ENCODE measurements at regions not wholly inside any gene's neighbourhood (a gene's known extent, or its start where the extent isn't known, plus 50 kb on each side); places are given as distances from the start of the nearest gene placed in this dataset.

DNA sequence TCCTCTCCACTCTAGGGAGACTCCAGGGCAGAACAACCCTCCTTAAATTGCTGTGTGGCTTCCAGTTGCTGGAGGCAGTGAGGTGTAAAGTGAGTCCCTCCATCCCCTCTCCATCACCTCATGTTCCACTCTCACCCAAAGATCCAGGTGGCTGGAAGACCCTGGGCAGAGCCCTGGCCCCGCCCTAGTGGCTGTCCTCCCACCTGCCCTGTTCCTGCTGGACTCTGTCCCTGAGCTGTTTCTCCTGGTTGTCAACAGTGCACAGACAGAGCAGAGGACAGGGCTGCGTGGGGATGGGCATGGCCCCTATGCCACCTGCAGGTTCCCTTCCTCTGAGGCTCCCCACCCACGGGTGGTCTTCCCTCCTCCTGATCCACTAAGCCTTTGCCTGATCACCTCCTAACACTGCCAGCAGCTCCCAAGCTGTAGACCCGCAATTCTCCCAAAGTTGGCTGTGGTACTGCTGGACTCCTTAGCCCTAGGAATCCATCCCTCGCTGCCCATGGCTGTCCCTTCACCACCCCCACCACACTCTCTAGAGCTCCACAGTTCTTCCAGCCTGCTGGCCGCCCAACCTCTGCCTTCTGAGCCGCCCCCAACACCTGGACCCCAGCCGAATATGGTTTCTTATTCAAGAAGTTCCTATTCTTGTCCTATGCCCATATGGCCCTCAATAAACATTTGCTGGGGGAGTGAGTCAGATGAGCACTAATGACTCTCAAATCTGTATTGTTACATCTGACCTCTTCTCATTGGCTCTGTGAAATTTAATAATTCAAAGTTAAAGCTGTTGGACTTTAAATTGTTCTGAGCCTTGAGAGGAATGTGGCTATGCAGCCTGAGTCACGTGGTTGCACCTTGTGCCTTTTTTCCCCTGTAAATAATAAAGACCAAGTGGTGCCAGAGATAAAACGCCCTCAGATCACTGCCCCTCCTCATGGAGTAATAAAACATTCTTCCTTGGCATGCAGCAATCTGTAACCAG lies 260.0 kb upstream of the HS6ST1 start:
- TF ChIP-seq, protein P1, sequence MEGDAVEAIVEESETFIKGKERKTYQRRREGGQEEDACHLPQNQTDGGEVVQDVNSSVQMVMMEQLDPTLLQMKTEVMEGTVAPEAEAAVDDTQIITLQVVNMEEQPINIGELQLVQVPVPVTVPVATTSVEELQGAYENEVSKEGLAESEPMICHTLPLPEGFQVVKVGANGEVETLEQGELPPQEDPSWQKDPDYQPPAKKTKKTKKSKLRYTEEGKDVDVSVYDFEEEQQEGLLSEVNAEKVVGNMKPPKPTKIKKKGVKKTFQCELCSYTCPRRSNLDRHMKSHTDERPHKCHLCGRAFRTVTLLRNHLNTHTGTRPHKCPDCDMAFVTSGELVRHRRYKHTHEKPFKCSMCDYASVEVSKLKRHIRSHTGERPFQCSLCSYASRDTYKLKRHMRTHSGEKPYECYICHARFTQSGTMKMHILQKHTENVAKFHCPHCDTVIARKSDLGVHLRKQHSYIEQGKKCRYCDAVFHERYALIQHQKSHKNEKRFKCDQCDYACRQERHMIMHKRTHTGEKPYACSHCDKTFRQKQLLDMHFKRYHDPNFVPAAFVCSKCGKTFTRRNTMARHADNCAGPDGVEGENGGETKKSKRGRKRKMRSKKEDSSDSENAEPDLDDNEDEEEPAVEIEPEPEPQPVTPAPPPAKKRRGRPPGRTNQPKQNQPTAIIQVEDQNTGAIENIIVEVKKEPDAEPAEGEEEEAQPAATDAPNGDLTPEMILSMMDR (IDR thresholded peaks at IDR 0.05; ENCODE audit: low read depth, low read length) = no peak
- no peak overlapping the region for H3K4me3 ChIP-seq (replicated peaks in 1 of 2; ENCODE audit: low read depth in 2 of 2, low read length in 2 of 2)
- no peak for DNase-seq (ENCODE audit: low read depth in 2 of 2)

DNA sequence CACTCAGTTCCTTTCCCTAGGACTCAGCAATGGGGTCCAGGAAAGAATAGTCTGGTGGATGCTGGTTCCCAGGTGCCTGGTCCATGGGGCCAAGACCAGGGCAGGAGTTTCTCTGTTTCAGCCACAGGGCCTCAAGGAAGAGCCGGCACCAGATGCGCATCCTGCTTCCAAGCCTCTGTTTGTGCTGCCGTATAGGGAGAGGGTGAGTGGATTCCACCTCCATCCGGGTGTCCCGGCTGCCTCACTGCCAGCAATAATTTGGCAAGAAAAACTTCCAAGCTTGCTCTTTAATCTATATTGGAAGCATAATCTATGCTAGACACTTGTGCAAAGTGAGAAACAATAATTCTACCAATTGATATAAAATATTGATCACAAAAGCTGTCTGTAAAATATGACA lies 261.2 kb upstream of the HS6ST1 start:
- DNase-seq (ENCODE audit: low read depth in 2 of 2) = no peak
- TF ChIP-seq, protein P1 (IDR thresholded peaks at IDR 0.05; ENCODE audit: low read depth, low read length) = no peak
- no peak overlapping the region for H3K4me3 ChIP-seq (replicated peaks in 1 of 2; ENCODE audit: low read depth in 2 of 2, low read length in 2 of 2)

DNA sequence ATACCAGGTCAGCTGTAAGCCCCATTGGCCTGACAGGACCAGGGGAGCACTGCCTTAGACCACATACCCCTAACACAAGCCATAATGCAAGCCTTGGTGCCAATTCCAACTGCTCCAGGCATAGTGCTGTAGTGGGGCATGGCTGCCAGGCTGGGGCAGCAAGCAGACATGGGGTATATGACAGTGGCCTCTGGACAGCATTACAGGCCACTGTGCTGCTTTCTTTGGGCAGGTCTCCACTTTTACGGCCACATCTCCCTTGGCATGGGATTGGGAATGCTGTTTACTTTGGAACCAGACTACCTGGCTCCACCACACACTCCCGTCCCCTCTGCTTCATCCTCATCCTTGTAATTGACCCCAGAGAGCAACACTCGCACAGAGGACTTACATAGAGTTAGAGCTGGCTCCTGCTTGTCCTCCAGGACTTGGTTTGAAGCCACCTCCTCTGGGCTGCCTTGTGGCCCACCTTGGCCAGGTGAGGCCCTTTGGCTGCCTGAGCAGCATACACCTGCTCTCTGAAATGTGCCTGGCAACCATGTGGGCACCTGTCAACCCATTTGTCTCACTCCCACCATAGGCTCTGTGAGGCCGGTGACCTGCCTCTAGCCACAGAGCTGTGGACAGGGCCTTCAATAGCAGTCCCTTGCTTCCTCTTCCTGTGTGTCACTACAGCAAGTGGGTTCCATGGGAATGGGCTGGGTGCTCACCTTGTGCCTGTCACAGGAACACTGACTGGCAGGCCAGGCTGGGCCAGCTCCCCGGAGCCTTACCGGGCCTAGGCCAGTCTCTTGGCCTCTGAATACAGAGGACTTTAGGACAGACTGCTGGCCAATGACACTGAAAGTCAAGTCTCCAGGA lies 262.6 kb upstream of the HS6ST1 start:
- H3K4me3 ChIP-seq (replicated peaks in 1 of 2; ENCODE audit: low read depth in 2 of 2, low read length in 2 of 2) = no peak overlapping the region
- TF ChIP-seq, protein P1 (IDR thresholded peaks at IDR 0.05; ENCODE audit: low read depth, low read length) = no peak
- DNase-seq (ENCODE audit: low read depth in 2 of 2) = no peak

DNA sequence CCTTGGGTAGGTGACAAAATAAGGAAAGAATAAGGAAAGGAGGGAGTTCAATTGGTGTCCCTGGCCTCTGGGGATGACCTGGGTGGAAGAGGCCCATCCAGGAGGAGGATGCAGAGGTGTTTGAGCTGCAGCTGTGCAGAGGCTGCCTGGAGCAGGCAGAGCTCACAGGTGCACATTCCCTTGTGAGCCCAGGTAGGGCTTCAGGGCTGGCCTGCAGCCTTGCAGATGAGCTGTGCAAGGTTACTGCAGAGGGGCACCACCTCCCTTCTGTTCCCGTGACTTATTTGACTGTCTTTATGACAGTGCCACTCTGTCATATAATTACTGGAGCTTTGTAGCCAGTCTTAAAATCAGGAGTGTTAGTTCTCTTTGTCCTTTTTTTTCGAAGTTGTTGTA lies 263.2 kb upstream of the HS6ST1 start:
- TF ChIP-seq, protein P1 (IDR thresholded peaks at IDR 0.05; ENCODE audit: low read depth, low read length) = no peak
- no peak for DNase-seq (ENCODE audit: low read depth in 2 of 2)
- H3K4me3 ChIP-seq (replicated peaks in 1 of 2; ENCODE audit: low read depth in 2 of 2, low read length in 2 of 2) = no peak overlapping the region

DNA sequence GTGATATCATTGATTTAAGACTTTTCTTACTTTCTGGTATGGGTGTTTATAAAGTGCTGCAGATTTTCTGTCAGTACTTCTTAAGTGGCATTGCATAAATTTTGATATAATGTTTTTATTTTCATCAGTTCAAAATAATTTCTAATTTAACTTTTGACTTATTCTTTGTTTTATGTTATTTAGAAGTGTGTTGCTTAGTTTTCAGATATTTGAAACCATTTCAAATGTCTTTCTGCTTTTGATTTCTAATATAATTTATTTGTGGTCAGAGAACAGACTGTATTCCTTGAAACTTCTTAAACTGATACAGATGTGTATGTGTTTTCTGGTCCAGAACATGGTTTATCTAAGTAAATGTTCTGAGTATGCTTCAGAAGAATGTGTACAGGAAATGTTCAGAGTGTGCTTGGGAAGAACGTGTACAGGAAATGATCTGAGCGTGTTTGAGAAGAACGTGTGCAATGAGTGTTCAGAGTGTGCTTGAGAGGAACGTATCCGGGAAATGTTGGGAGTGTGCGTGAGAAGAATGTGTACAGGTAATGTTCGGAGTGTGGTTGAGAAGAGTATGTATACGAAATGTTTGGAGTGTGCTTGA lies 265.7 kb upstream of the HS6ST1 start:
- TF ChIP-seq, protein P1 (IDR thresholded peaks at IDR 0.05; ENCODE audit: low read depth, low read length) = no peak
- no peak overlapping the region for H3K4me3 ChIP-seq (replicated peaks in 1 of 2; ENCODE audit: low read depth in 2 of 2, low read length in 2 of 2)
- DNase-seq (ENCODE audit: low read depth in 2 of 2) = peak; percentile 92

DNA sequence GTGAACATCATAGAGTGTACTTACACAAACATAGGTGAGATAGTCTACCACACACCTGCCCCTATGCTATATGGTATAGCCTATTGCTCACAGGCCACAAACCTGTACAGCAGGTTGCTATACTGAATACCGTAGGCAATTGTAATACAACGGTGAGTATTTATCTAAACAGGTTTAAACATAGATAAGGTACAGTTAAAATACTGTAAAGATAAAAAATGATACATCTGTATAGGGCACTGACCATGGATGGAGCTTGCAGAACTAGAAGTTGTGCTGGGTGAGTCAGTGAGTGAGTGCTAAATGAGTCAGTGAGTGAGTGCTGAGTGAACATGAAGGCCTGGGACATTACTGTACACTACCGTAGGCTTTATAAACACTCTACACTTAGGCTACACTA lies 267.0 kb upstream of the HS6ST1 start:
- TF ChIP-seq, protein P1 (IDR thresholded peaks at IDR 0.05; ENCODE audit: low read depth, low read length) = no peak
- H3K4me3 ChIP-seq (replicated peaks in 1 of 2; ENCODE audit: low read depth in 2 of 2, low read length in 2 of 2) = no peak overlapping the region
- DNase-seq (ENCODE audit: low read depth in 2 of 2) = peak; percentile 45 to 92
